ENCODE measurements at regions not wholly inside any gene's neighbourhood (a gene's known extent, or its start where the extent isn't known, plus 50 kb on each side); places are given as distances from the start of the nearest gene placed in this dataset.

GRCh38 chr2:221675201-221675908 is 103.3 kb upstream of the EPHA4 start:
- DNase-seq (ENCODE audit: low read depth): no peak
- TF ChIP-seq CTCF (conservative IDR thresholded peaks at IDR 0.05; ENCODE audit: control insufficient read depth, insufficient read depth, low read depth, low read length): no peak
- H3K4me3 ChIP-seq (ENCODE audit: control insufficient read depth, low read depth, low read length): no peak overlapping the region

- H3K4me3 ChIP-seq (ENCODE audit: control insufficient read depth, low read depth, low read length): no peak overlapping the region
- no peak for TF ChIP-seq CTCF (conservative IDR thresholded peaks at IDR 0.05; ENCODE audit: control insufficient read depth, insufficient read depth, low read depth, low read length)
- no peak for DNase-seq (ENCODE audit: low read depth)
Measured at GRCh38 chr2:221674446-221674845, 102.3 kb upstream of the EPHA4 start.

GRCh38 chr2:221673248-221673647 is 101.1 kb upstream of the EPHA4 start:
- no peak for TF ChIP-seq CTCF (conservative IDR thresholded peaks at IDR 0.05; ENCODE audit: control insufficient read depth, insufficient read depth, low read depth, low read length)
- peak; percentile 50 for DNase-seq (ENCODE audit: low read depth)
- H3K4me3 ChIP-seq (ENCODE audit: control insufficient read depth, low read depth, low read length): no peak overlapping the region

- DNase-seq (ENCODE audit: low read depth): peak; percentile 36
- no peak for TF ChIP-seq CTCF (conservative IDR thresholded peaks at IDR 0.05; ENCODE audit: control insufficient read depth, insufficient read depth, low read depth, low read length)
- H3K4me3 ChIP-seq (ENCODE audit: control insufficient read depth, low read depth, low read length): no peak overlapping the region
Measured at GRCh38 chr2:221671515-221671914, 99.4 kb upstream of the EPHA4 start.

- no peak for TF ChIP-seq CTCF (conservative IDR thresholded peaks at IDR 0.05; ENCODE audit: control insufficient read depth, insufficient read depth, low read depth, low read length)
- H3K4me3 ChIP-seq (ENCODE audit: control insufficient read depth, low read depth, low read length): no peak overlapping the region
- no peak for DNase-seq (ENCODE audit: low read depth)
Measured at GRCh38 chr2:221662689-221663391, 90.7 kb upstream of the EPHA4 start.

- DNase-seq (ENCODE audit: low read depth): no peak
- no peak for TF ChIP-seq CTCF (conservative IDR thresholded peaks at IDR 0.05; ENCODE audit: control insufficient read depth, insufficient read depth, low read depth, low read length)
- no peak overlapping the region for H3K4me3 ChIP-seq (ENCODE audit: control insufficient read depth, low read depth, low read length)
Measured at GRCh38 chr2:221657806-221658205, 85.7 kb upstream of the EPHA4 start.
